Gastrocnemius medialis (tissue), 4 donors: ENCODE measurements at regions not wholly inside any gene's neighbourhood (a gene's known extent, or its start where the extent isn't known, plus 50 kb on each side); places are given as distances from the start of the nearest gene placed in this dataset.

Experiments used
- POLR2A ChIP-seq, 2 donors: fragments of 450-650 bp; IDR thresholded peaks; one replicate each; pipeline ENCODE4 v1.6.1; 2017; ENCODE audit warnings: antibody characterized with exemption in 2 of 2, mild to moderate bottlenecking in 2 of 2, moderate library complexity in 2 of 2
- TF ChIP-seq, protein P1 (sequence below), 5 experiments: fragments of 450-650 bp in 3 of 5; fragments of 200-600 bp in 2 of 5; sonication (generic) in 2 of 5; IDR thresholded peaks in 4 of 5; conservative IDR thresholded peaks in 1 of 5; 1 replicate in 4 of 5; 2 replicates in 1 of 5; pipeline ENCODE4 v1.5.1; 2016 to 2019; ENCODE audit warnings: antibody characterized with exemption in 5 of 5, mild to moderate bottlenecking in 3 of 5, moderate library complexity in 3 of 5

- TF ChIP-seq, protein P1, sequence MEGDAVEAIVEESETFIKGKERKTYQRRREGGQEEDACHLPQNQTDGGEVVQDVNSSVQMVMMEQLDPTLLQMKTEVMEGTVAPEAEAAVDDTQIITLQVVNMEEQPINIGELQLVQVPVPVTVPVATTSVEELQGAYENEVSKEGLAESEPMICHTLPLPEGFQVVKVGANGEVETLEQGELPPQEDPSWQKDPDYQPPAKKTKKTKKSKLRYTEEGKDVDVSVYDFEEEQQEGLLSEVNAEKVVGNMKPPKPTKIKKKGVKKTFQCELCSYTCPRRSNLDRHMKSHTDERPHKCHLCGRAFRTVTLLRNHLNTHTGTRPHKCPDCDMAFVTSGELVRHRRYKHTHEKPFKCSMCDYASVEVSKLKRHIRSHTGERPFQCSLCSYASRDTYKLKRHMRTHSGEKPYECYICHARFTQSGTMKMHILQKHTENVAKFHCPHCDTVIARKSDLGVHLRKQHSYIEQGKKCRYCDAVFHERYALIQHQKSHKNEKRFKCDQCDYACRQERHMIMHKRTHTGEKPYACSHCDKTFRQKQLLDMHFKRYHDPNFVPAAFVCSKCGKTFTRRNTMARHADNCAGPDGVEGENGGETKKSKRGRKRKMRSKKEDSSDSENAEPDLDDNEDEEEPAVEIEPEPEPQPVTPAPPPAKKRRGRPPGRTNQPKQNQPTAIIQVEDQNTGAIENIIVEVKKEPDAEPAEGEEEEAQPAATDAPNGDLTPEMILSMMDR (IDR thresholded peaks at IDR 0.05 in 4 of 5, conservative IDR thresholded peaks at IDR 0.05 in 1 of 5), result no peak
- TF ChIP-seq POLR2A (IDR thresholded peaks at IDR 0.05), result no peak
Measured at GRCh38 chr2:47266939-47267710, 90.8 kb upstream of the CALM2 start.
